Omental fat pad (tissue), 3 donors: ENCODE measurements at regions not wholly inside any gene's neighbourhood (a gene's known extent, or its start where the extent isn't known, plus 50 kb on each side); places are given as distances from the start of the nearest gene placed in this dataset.

Source experiments
- ATAC-seq: fragments of 150-250 bp; one replicate; pipeline ENCODE4 v1.9.1; 2016; ENCODE audit warnings: mild to moderate bottlenecking, moderate library complexity; ENCODE audit not compliant: low FRiP score
- DNase-seq: peaks from one replicate; pipeline ENCODE4 v3.0.0-alpha.2; 2019; ENCODE audit warnings: low spot score
- TF ChIP-seq, protein P1 (sequence below), 3 donors: fragments of 450-650 bp; IDR thresholded peaks; one replicate each; pipeline ENCODE4 v1.5.1; 2016 to 2017; ENCODE audit warnings: antibody characterized with exemption in 3 of 3, mild to moderate bottlenecking in 3 of 3, moderate library complexity in 2 of 3

GRCh38 chr1:4004635-4005430 lies 104.8 kb upstream of the C1orf174 start:
- ATAC-seq (no peak), DNase-seq (no peak)
- TF ChIP-seq, protein P1, sequence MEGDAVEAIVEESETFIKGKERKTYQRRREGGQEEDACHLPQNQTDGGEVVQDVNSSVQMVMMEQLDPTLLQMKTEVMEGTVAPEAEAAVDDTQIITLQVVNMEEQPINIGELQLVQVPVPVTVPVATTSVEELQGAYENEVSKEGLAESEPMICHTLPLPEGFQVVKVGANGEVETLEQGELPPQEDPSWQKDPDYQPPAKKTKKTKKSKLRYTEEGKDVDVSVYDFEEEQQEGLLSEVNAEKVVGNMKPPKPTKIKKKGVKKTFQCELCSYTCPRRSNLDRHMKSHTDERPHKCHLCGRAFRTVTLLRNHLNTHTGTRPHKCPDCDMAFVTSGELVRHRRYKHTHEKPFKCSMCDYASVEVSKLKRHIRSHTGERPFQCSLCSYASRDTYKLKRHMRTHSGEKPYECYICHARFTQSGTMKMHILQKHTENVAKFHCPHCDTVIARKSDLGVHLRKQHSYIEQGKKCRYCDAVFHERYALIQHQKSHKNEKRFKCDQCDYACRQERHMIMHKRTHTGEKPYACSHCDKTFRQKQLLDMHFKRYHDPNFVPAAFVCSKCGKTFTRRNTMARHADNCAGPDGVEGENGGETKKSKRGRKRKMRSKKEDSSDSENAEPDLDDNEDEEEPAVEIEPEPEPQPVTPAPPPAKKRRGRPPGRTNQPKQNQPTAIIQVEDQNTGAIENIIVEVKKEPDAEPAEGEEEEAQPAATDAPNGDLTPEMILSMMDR (IDR thresholded peaks at IDR 0.05), result no peak

GRCh38 chr1:4005431-4005830 lies 105.4 kb upstream of the C1orf174 start:
- TF ChIP-seq, protein P1 (IDR thresholded peaks at IDR 0.05), result no peak
- ATAC-seq (no peak), DNase-seq (no peak)

- ATAC-seq, result no peak
- TF ChIP-seq, protein P1 (IDR thresholded peaks at IDR 0.05), result no peak
- no peak for DNase-seq
Observed at GRCh38 chr1:4006676-4007374, 106.8 kb upstream of the C1orf174 start.

DNA sequence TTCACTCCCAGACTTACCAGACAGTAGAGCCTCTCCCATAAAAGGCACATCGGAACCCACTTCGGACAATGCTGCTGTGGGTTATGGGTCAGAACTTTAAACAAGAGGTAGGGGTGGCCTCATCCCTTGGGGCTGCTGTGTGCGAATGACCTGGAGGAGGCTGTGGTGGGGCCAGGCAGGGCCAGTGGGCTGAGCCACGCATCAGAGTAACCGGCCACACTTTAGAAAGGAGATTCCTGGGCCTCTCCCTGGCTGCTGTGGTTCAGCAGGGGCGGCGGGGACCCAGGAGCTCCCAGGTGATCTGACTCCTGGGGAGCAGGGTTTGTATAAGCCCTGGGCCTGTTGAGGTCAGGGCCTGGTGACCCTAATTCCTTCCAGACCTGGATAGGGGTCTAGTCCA lies 110.2 kb upstream of the C1orf174 start:
- DNase-seq, result no peak
- ATAC-seq, result no peak
- TF ChIP-seq, protein P1 (IDR thresholded peaks at IDR 0.05), result no peak

DNA sequence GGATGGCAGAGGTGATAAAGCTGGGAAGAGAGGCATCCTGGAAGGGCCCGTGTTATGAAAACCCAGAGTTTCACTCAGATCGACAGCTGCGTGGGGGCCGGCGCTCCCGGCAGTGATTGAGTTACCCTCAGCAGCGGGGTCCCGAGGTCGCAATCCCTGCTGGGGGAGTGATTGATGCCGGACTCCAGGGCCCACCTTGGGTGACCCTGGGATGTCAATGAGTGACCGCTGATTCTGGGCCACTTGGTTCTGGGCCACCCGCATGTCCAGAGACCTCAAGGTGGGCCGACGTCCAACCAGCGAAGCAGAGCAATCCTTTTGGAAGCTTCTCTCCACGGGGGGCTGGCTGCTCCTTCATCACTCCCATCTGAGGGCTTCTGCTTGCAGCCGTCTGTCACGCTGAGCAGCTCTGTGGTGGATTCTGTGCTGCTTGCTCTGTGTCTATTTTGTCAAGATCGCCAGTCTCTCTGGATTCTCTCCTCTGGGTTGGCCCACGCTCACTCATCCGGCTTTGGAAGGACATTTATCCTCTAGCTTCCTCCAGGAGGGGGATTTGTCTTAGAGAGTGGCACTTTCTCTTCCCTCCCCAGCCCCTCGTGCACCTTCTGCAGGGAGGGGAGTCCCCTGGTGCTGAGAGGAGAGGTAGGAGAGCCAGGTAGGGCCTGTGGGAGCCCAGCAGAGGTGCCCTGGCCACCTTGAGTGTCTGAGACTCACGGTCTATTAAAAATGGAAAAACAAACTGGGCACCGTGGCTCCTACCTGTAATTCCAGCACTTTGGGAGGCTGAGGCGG lies 110.9 kb upstream of the C1orf174 start:
- TF ChIP-seq, protein P1 (IDR thresholded peaks at IDR 0.05), result no peak
- ATAC-seq (no peak), DNase-seq (no peak)

DNA sequence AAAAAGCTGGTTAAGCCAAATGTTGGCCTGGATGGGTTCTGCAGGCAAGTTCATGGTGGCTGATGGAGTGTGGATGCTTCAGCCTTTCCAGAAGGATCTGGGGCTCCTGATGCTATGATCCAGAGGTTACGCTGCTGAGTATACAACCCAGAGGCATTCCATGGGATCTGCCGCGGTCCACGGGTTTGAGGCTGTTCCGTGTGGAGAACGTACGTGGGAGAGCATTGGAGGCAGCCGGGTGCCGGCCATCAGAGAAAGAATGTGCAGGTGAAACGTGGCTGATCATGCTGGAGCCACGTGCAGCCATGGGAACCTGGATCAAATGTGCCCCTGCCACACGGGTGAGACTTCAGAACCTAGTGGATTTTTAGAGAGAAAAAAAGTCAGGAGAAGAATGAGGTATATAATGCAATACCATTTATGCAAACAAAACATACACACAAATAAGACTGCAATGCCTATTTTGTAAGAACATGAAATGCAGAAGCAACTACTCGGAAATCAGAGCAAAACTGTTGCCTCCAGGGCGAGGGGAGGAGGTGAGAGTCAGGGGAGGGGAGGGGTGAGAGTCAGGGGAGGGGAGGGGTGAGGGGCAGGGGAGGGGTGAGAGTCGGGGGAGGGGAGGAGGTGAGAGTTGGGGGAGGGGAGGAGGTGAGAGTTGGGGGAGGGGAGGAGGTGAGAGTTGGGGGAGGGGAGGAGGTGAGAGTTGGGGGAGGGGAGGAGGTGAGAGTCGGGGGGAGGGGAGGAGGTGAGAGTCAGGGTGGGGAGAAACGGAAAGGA lies 116.5 kb upstream of the C1orf174 start:
- ATAC-seq, result no peak
- TF ChIP-seq, protein P1 (IDR thresholded peaks at IDR 0.05), result no peak
- DNase-seq, result no peak
